ENCODE measurements at regions not wholly inside any gene's neighbourhood (a gene's known extent, or its start where the extent isn't known, plus 50 kb on each side); places are given as distances from the start of the nearest gene placed in this dataset.

GRCh38 chr4:123535037-123535748 is 138.6 kb downstream of the SPRY1 start:
- TF ChIP-seq EZH2phosphoT487 (IDR thresholded peaks at IDR 0.05; ENCODE audit: low read length) (no peak), EZH2 (optimal IDR thresholded peaks at IDR 0.05; ENCODE audit: low read depth, low read length) (no peak)
- TF ChIP-seq, protein P1, sequence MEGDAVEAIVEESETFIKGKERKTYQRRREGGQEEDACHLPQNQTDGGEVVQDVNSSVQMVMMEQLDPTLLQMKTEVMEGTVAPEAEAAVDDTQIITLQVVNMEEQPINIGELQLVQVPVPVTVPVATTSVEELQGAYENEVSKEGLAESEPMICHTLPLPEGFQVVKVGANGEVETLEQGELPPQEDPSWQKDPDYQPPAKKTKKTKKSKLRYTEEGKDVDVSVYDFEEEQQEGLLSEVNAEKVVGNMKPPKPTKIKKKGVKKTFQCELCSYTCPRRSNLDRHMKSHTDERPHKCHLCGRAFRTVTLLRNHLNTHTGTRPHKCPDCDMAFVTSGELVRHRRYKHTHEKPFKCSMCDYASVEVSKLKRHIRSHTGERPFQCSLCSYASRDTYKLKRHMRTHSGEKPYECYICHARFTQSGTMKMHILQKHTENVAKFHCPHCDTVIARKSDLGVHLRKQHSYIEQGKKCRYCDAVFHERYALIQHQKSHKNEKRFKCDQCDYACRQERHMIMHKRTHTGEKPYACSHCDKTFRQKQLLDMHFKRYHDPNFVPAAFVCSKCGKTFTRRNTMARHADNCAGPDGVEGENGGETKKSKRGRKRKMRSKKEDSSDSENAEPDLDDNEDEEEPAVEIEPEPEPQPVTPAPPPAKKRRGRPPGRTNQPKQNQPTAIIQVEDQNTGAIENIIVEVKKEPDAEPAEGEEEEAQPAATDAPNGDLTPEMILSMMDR (IDR thresholded peaks at IDR 0.05; ENCODE audit: low read length) = no peak

All from MM.1S (cell line).